IMR-90 (cell line): ENCODE measurements at regions not wholly inside any gene's neighbourhood (a gene's known extent, or its start where the extent isn't known, plus 50 kb on each side); places are given as distances from the start of the nearest gene placed in this dataset.
"Not testable (repeated sequence)": the region's sequence is repeated elsewhere in the genome, so short reads cannot be mapped to it uniquely, and the experiment has no call there.

Source experiments
- ATAC-seq: fragments of 200-7000 bp; cut with Tn5 transposase; 2 replicates; pipeline ENCODE4 v1.9.1; 2020; ENCODE audit warnings: low read depth, mild to moderate bottlenecking, moderate library complexity
- BruUV-seq: library from RNA; stranded (reverse); fragments of 400-500 nt; replicated peaks from 2 replicates; lab custom pipeline; 2021; lab: Mats Ljungman, UMichigan
- CTCF ChIA-PET: fragments of 300-600 bp; formaldehyde crosslinking; extraction: SDS; loops from one replicate; lab custom pipeline; 2021; ENCODE audit warnings: antibody characterized with exemption; lab: Yijun Ruan, JAX
- POLR2A ChIA-PET: fragments of 300-600 bp; sonication (Branson Sonifier 250); formaldehyde crosslinking; loops from one replicate; lab custom pipeline; 2022; ENCODE audit warnings: antibody characterized with exemption; ENCODE audit not compliant: unreplicated experiment; lab: Charles Lee
- DNase-seq: peaks from one replicate; pipeline ENCODE4 v3.0.0; 2013
- H2AFZ ChIP-seq: replicated peaks from 2 replicates; pipeline ENCODE3; 2013; ENCODE audit warnings: low read length, mild to moderate bottlenecking; ENCODE audit not compliant: poor library complexity
- H2AK5ac ChIP-seq: 2 replicates; pipeline ENCODE4 v1.6.1; 2013; ENCODE audit warnings: low read depth, low read length, inconsistent platforms
- H2AK9ac ChIP-seq: replicated peaks from 2 replicates; pipeline ENCODE3; 2013; ENCODE audit warnings: mild to moderate bottlenecking, low read depth, low read length, moderate library complexity; ENCODE audit not compliant: poor library complexity
- H2BK120ac ChIP-seq: 2 replicates; pipeline ENCODE4 v1.6.1; 2013; ENCODE audit warnings: low read depth, low read length, inconsistent platforms
- H2BK15ac ChIP-seq: 3 replicates; pipeline ENCODE4 v1.6.1; 2013; ENCODE audit warnings: low read depth, low read length, inconsistent platforms
- H2BK20ac ChIP-seq: 2 replicates; pipeline ENCODE4 v1.6.1; 2013; ENCODE audit warnings: low read depth, mild to moderate bottlenecking, inconsistent platforms, low read length, moderate library complexity
- H2BK5ac ChIP-seq: 2 replicates; pipeline ENCODE4 v1.6.1; 2013; ENCODE audit warnings: mild to moderate bottlenecking, low read depth, low read length, inconsistent platforms; ENCODE audit not compliant: poor library complexity, severe bottlenecking
- H3K14ac ChIP-seq: replicated peaks from 2 replicates; pipeline ENCODE4 v1.6.1; 2013; ENCODE audit warnings: low read depth, low read length, inconsistent platforms
- H3K18ac ChIP-seq: 2 replicates; pipeline ENCODE4 v1.6.1; 2013; ENCODE audit warnings: low read depth, low read length, control low read depth
- H3K23ac ChIP-seq: 2 replicates; pipeline ENCODE4 v1.6.1; 2013; ENCODE audit warnings: low read depth, low read length, inconsistent platforms
- H3K27ac ChIP-seq: 2 replicates; pipeline ENCODE4 v1.5.1; 2013; ENCODE audit warnings: mild to moderate bottlenecking, control low read depth, low read length; ENCODE audit not compliant: insufficient read depth
- H3K27me3 ChIP-seq: 2 replicates; pipeline ENCODE4 v1.6.1; 2013; ENCODE audit warnings: low read length; ENCODE audit not compliant: control insufficient read depth, insufficient read depth
- H3K36me3 ChIP-seq: 2 replicates; pipeline ENCODE4 v1.6.1; 2013; ENCODE audit warnings: low read length, mixed read lengths; ENCODE audit not compliant: control insufficient read depth, insufficient read depth
- H3K4ac ChIP-seq: 2 replicates; pipeline ENCODE4 v1.6.1; 2013; ENCODE audit warnings: low read depth, low read length, inconsistent platforms
- H3K4me1 ChIP-seq: 2 replicates; pipeline ENCODE4 v1.6.1; 2013; ENCODE audit warnings: low read length, mixed read lengths; ENCODE audit not compliant: control insufficient read depth, insufficient read depth
- H3K4me2 ChIP-seq: 2 replicates; pipeline ENCODE4 v1.6.1; 2013; ENCODE audit warnings: low read depth, mild to moderate bottlenecking, control low read depth, low read length, moderate library complexity
- H3K4me3 ChIP-seq: 2 replicates; pipeline ENCODE4 v1.5.1; 2013; ENCODE audit warnings: low read depth, mild to moderate bottlenecking, control low read depth, low read length, moderate library complexity; ENCODE audit not compliant: insufficient read depth
- H3K56ac ChIP-seq: 2 replicates; pipeline ENCODE4 v1.6.1; 2013; ENCODE audit warnings: low read length, inconsistent platforms; ENCODE audit not compliant: insufficient read depth; ENCODE audit errors: extremely low read depth
- H3K79me1 ChIP-seq, 2 experiments: 2 replicates each; pipeline ENCODE4 v1.6.1; 2013; ENCODE audit warnings: low read length in 2 of 2, inconsistent platforms in 1 of 2, low read depth in 1 of 2
- H3K9ac ChIP-seq: 2 replicates; pipeline ENCODE4 v1.6.1; 2013; ENCODE audit warnings: low read depth, low read length, control low read depth
- H3K9me1 ChIP-seq: 2 replicates; pipeline ENCODE4 v1.6.1; 2013; ENCODE audit warnings: low read length, inconsistent platforms; ENCODE audit not compliant: insufficient read depth
- H3K9me3 ChIP-seq: 2 replicates; pipeline ENCODE4 v1.6.1; 2013; ENCODE audit warnings: low read length; ENCODE audit not compliant: control insufficient read depth, insufficient read depth
- H4K20me1 ChIP-seq: 2 replicates; pipeline ENCODE4 v1.6.1; 2013; ENCODE audit warnings: low read length, inconsistent platforms; ENCODE audit not compliant: insufficient read depth
- H4K5ac ChIP-seq: 2 replicates; pipeline ENCODE4 v1.6.1; 2013; ENCODE audit warnings: mild to moderate bottlenecking, low read depth, low read length, control low read depth
- H4K8ac ChIP-seq, 2 experiments: 2 replicates each; pipeline ENCODE4 v1.6.1; 2013; ENCODE audit warnings: low read depth in 2 of 2, low read length in 2 of 2, control low read depth in 1 of 2, inconsistent platforms in 1 of 2
- H4K91ac ChIP-seq: 2 replicates; pipeline ENCODE4 v1.6.1; 2013; ENCODE audit warnings: low read depth, low read length, inconsistent platforms; ENCODE audit not compliant: insufficient read depth
- WGBS, 2 experiments: methylation state at CpG; one replicate each; pipeline versions ENCODE4 v1.1.5 to v1.1.7; 2013; ENCODE audit warnings: missing lambda C conversion rate in 2 of 2; ENCODE audit not compliant: insufficient read length in 1 of 2; ENCODE audit errors: extremely low coverage in 2 of 2; 5-methylcytosine and 5-hydroxymethylcytosine counted together
- dilution Hi-C: fragments of 300-500 bp; cut with HindIII; formaldehyde crosslinking; loops from one replicate; pipeline ENCODE4 v1.14.3; 2018; ENCODE audit warnings: low sequenced_read_pairs; ENCODE audit not compliant: unreplicated experiment
- in situ Hi-C: fragments of 300-500 bp; cut with MboI; formaldehyde crosslinking; loops from 3 replicates; pipeline ENCODE4 v1.14.3; 2019; ENCODE audit warnings: low sequenced_read_pairs, inconsistent platforms, mixed read lengths
- intact Hi-C: fragments of 100-400 bp; cut with micrococcal nuclease; formaldehyde crosslinking; loops from 2 replicates; pipeline ENCODE4 v1.10.0; 2022

DNA sequence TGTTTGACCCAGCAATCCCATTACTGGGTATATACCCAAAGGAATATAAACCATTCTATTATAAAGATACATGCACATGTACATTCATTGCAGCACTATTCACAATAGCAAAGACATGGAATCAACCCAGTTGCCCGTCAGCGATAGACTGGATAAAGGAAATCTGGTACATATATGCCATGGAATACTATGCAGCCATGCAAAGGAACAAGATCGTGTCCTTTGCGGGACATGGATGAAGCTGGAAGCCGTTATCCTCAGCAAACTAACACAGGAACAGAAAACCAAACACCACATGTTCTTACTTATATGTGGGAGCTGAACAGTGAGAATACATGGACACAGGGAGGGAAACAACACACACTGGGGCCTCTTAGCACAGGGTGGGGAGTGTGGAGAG, 95.1 kb downstream of the USP22 start:
- H2BK120ac ChIP-seq, H3K79me1 ChIP-seq, dilution Hi-C loops, H3K23ac ChIP-seq, H2BK15ac ChIP-seq, H2AFZ ChIP-seq, H3K9me3 ChIP-seq, H3K4me1 ChIP-seq, H4K5ac ChIP-seq, POLR2A ChIA-PET, H2BK5ac ChIP-seq, in situ Hi-C loops, H2AK9ac ChIP-seq, DNase-seq, H3K9me1 ChIP-seq, H4K91ac ChIP-seq, H4K20me1 ChIP-seq, H3K36me3 ChIP-seq, intact Hi-C loops, H3K4me2 ChIP-seq, H3K9ac ChIP-seq, H3K18ac ChIP-seq, BruUV-seq, H4K8ac ChIP-seq, H3K27ac ChIP-seq, ATAC-seq, H3K4me3 ChIP-seq, H3K56ac ChIP-seq, H3K4ac ChIP-seq, CTCF ChIA-PET, H3K14ac ChIP-seq, H2BK20ac ChIP-seq, H2AK5ac ChIP-seq: not testable (repeated sequence)
- peaks cover 47% of the 10 kb centered on the region for H3K27me3 ChIP-seq
- WGBS, 2 experiments, result no CpG with 5 or more reads among the region's 5 CpGs
